Endothelial cell of umbilical vein (primary cell): ENCODE measurements at regions not wholly inside any gene's neighbourhood (a gene's known extent, or its start where the extent isn't known, plus 50 kb on each side); places are given as distances from the start of the nearest gene placed in this dataset.

Experiments
- BruUV-seq: library from RNA; stranded (reverse); fragments of 400-500 nt; replicated peaks from 2 replicates; lab custom pipeline; 2021; lab: Mats Ljungman, UMichigan
- CTCF ChIA-PET: fragments of 300-600, 350-600 bp; sonication (Branson Sonifier 250); formaldehyde crosslinking; loops from one replicate; lab custom pipeline; 2021; ENCODE audit warnings: antibody characterized with exemption, inconsistent platforms; lab: Charles Lee
- POLR2A ChIA-PET: fragments of 300-600, 350-600 bp; sonication (Branson Sonifier 250); formaldehyde crosslinking; loops from one replicate; lab custom pipeline; 2021; ENCODE audit warnings: antibody characterized with exemption, inconsistent platforms; lab: Charles Lee
- DNase-seq: peaks from one replicate; pipeline ENCODE4 v3.0.0-alpha.2; 2011; ENCODE audit warnings: low read depth, low spot score
- FAIRE-seq: peaks from 2 replicates; lab custom pipeline; 2011; peaks lifted over from hg19 to GRCh38; lab: Jason Lieb, UNC
- H2AFZ ChIP-seq: 2 replicates; pipeline ENCODE4 v1.6.0; 2012; ENCODE audit warnings: low read depth, low read length, control low read depth, inconsistent platforms
- H3K27ac ChIP-seq: 2 replicates; pipeline ENCODE4 v1.5.1; 2011; ENCODE audit warnings: low read depth, mild to moderate bottlenecking, control low read depth, low read length, moderate library complexity; ENCODE audit not compliant: insufficient read depth
- H3K27me3 ChIP-seq, 2 experiments: 2 replicates each; pipeline versions ENCODE4 v1.6.0 to v1.6.1; 2011; ENCODE audit warnings: low read length in 2 of 2, mixed read lengths in 1 of 2; ENCODE audit not compliant: control insufficient read depth in 2 of 2, insufficient read depth in 2 of 2
- H3K36me3 ChIP-seq, 2 experiments: 2 replicates in 1 of 2; 3 replicates in 1 of 2; pipeline ENCODE4 v1.5.1; 2011; ENCODE audit warnings: low read length in 2 of 2, mild to moderate bottlenecking in 1 of 2, moderate library complexity in 1 of 2; ENCODE audit not compliant: control insufficient read depth in 2 of 2, insufficient read depth in 2 of 2; ENCODE audit errors: extremely low read depth in 1 of 2
- H3K4me1 ChIP-seq: 3 replicates; pipeline ENCODE4 v1.5.1; 2011; ENCODE audit warnings: mild to moderate bottlenecking, low read length; ENCODE audit not compliant: control insufficient read depth, insufficient read depth; ENCODE audit errors: extremely low read depth
- H3K4me2 ChIP-seq: 2 replicates; pipeline ENCODE4 v1.6.1; 2011; ENCODE audit warnings: low read length, control low read depth, mixed read lengths; ENCODE audit not compliant: insufficient read depth
- H3K4me3 ChIP-seq, 3 experiments: fragments of 200-600 bp in 1 of 3; sonication (generic), shearing (Covaris generic) in 1 of 3; replicated peaks in 1 of 3; 2 replicates each; pipeline ENCODE4 v1.5.1; 2011 to 2016; ENCODE audit warnings: control low read depth in 3 of 3, low read length in 3 of 3, mild to moderate bottlenecking in 2 of 3, inconsistent platforms in 1 of 3, low read depth in 1 of 3, moderate library complexity in 1 of 3; ENCODE audit not compliant: insufficient read depth in 1 of 3
- H3K79me2 ChIP-seq: 2 replicates; pipeline ENCODE4 v1.6.0; 2012; ENCODE audit warnings: low read length, inconsistent platforms; ENCODE audit not compliant: control insufficient read depth, insufficient read depth
- H3K9ac ChIP-seq: replicated peaks from 2 replicates; pipeline ENCODE3; 2011; ENCODE audit warnings: low read length, control low read depth; ENCODE audit not compliant: insufficient read depth; ENCODE audit errors: extremely low read depth
- H3K9me1 ChIP-seq: replicated peaks from 3 replicates; pipeline ENCODE4 v1.6.0; 2011; ENCODE audit warnings: mild to moderate bottlenecking, low read length; ENCODE audit not compliant: control insufficient read depth, insufficient read depth; ENCODE audit errors: extremely low read depth
- H3K9me3 ChIP-seq: replicated peaks from 2 replicates; pipeline ENCODE4 v1.5.1; 2012; ENCODE audit warnings: low read length, inconsistent platforms; ENCODE audit not compliant: control insufficient read depth, insufficient read depth
- H4K20me1 ChIP-seq: replicated peaks from 2 replicates; pipeline ENCODE3; 2011; ENCODE audit warnings: mild to moderate bottlenecking, low read length; ENCODE audit not compliant: control insufficient read depth, insufficient read depth; ENCODE audit errors: extremely low read depth
- CTCF ChIP-seq, 2 donors: IDR thresholded peaks; 1 replicate in 1 of 2; 2 replicates in 1 of 2; pipeline ENCODE4 v1.5.1; 2011; ENCODE audit warnings: low read length in 2 of 2, mild to moderate bottlenecking in 2 of 2, moderate library complexity in 2 of 2, control low read depth in 1 of 2, inconsistent platforms in 1 of 2, low read depth in 1 of 2; ENCODE audit not compliant: insufficient read depth in 1 of 2; ENCODE audit errors: extremely low read depth in 1 of 2
- EZH2 ChIP-seq: IDR thresholded peaks from 2 replicates; pipeline ENCODE4 v1.6.1; 2012; ENCODE audit warnings: borderline replicate concordance, low read depth, mild to moderate bottlenecking, moderate library complexity, low read length, inconsistent platforms; ENCODE audit not compliant: severe bottlenecking
- FOS ChIP-seq: IDR thresholded peaks from 2 replicates; pipeline ENCODE4 v1.6.1; 2011; ENCODE audit warnings: mild to moderate bottlenecking, low read length, moderate library complexity, borderline replicate concordance; ENCODE audit not compliant: insufficient read depth
- GATA2 ChIP-seq: IDR thresholded peaks from 2 replicates; pipeline ENCODE4 v1.7.0; 2011; ENCODE audit warnings: low read depth, mild to moderate bottlenecking, moderate library complexity, mixed read lengths, low read length; ENCODE audit not compliant: insufficient read length, insufficient read depth
- JUN ChIP-seq: IDR thresholded peaks from 2 replicates; pipeline ENCODE4 v1.6.1; 2011; ENCODE audit warnings: borderline replicate concordance, low read depth; ENCODE audit not compliant: insufficient read length, insufficient read depth
- MAX ChIP-seq: IDR thresholded peaks from 2 replicates; pipeline ENCODE4 v1.6.1; 2011; ENCODE audit not compliant: insufficient read depth, insufficient read length
- MYC ChIP-seq: IDR thresholded peaks from one replicate; pipeline ENCODE4 v1.6.1; 2011; ENCODE audit warnings: mild to moderate bottlenecking, low read depth, low read length
- POLR2A ChIP-seq: IDR thresholded peaks from 2 replicates; pipeline ENCODE4 v1.6.1; 2012; ENCODE audit warnings: low read depth, mild to moderate bottlenecking, control low read depth, low read length
- POLR2AphosphoS5 ChIP-seq: IDR thresholded peaks from 2 replicates; pipeline ENCODE4 v1.6.1; 2012; ENCODE audit warnings: low read depth, mild to moderate bottlenecking, control low read depth, low read length, moderate library complexity; ENCODE audit not compliant: insufficient read depth
- dilution Hi-C: fragments of 300-500 bp; cut with MboI; formaldehyde crosslinking; loops from one replicate; pipeline ENCODE4 v1.15.0; 2019; ENCODE audit warnings: low sequenced_read_pairs; ENCODE audit not compliant: extremely low pct_ligation_motif_present
- intact Hi-C: fragments of 100-400 bp; cut with micrococcal nuclease; formaldehyde crosslinking; loops from one replicate; pipeline ENCODE4 v1.10.0; 2022

- FAIRE-seq: no peak
- BruUV-seq: no TSS peak
- POLR2A ChIA-PET: no interaction called here
- dilution Hi-C loops (no loop called here), intact Hi-C loops (no loop called here)
- no peak for DNase-seq
- TF ChIP-seq CTCF (IDR thresholded peaks at IDR 0.05; ENCODE audit: extremely low read depth in 1 of 2, insufficient read depth in 1 of 2, low read depth in 1 of 2, low read length in 2 of 2): no peak
- no peak for TF ChIP-seq JUN
- no peak for TF ChIP-seq MAX
- no peak for TF ChIP-seq EZH2
- no peak for TF ChIP-seq FOS
- TF ChIP-seq POLR2A: no peak
- no peak for TF ChIP-seq POLR2AphosphoS5
- no peak for TF ChIP-seq MYC
- TF ChIP-seq GATA2: no peak
- no peak overlapping the region for H3K27ac ChIP-seq
- no peaks in the 10 kb centered on the region for H4K20me1 ChIP-seq
- no peaks in the 10 kb centered on the region for H3K4me1 ChIP-seq
- CTCF ChIA-PET: interaction anchor here (1.2 to 1.5 kb wide), 2 partner anchors 38 to 40 kb away, joined by 3 to 4 read pairs; no protein-coding TSS in a partner anchor
- H2AFZ ChIP-seq: no peak overlapping the region
- H3K9ac ChIP-seq: no peak overlapping the region
- no peaks in the 10 kb centered on the region for H3K9me1 ChIP-seq
- H3K4me3 ChIP-seq: no peak overlapping the region
- H3K27me3 ChIP-seq: no peaks in the 10 kb centered on the region
- no peaks in the 10 kb centered on the region for H3K79me2 ChIP-seq
- no peaks in the 10 kb centered on the region for H3K36me3 ChIP-seq
- no peaks in the 10 kb centered on the region for H3K9me3 ChIP-seq
- H3K4me2 ChIP-seq: no peak overlapping the region
These were observed 587.3 kb downstream of the EFNB2 start for GRCh38 chr13:105948143-105948542.
